MM.1S (cell line): ENCODE measurements at regions not wholly inside any gene's neighbourhood (a gene's known extent, or its start where the extent isn't known, plus 50 kb on each side); places are given as distances from the start of the nearest gene placed in this dataset.

ENCODE experiments used
- EZH2phosphoT487 ChIP-seq: fragments of 300-600 bp; sonication (generic); IDR thresholded peaks from 2 replicates; pipeline ENCODE4 v1.6.1; 2018; ENCODE audit warnings: antibody characterized with exemption, low read length
- TF ChIP-seq, protein P1 (sequence below): fragments of 300-600 bp; sonication (generic); IDR thresholded peaks from 2 replicates; pipeline ENCODE4 v1.5.1; 2016; ENCODE audit warnings: antibody characterized with exemption, low read length, mixed read lengths

DNA sequence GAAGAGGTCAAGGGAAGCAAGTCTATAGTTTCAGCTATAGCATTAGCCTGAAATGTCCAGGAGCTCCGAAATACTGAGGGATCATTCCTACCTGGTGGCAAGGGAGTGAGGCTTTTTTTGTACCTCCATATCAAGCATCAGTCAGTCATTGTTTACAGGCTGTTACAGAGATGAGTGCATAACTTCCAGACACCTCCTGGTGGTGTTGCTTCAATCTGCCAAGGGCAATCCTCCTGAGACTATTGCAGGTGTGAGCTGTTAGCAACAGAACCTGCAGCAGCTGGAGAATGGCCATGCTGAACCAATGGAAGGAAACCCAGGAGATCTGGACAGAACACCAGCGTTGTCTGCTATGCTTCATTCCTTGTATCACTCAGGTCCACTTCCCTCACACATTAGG is 80.0 kb upstream of the SLC8A3 start:
- TF ChIP-seq, protein P1, sequence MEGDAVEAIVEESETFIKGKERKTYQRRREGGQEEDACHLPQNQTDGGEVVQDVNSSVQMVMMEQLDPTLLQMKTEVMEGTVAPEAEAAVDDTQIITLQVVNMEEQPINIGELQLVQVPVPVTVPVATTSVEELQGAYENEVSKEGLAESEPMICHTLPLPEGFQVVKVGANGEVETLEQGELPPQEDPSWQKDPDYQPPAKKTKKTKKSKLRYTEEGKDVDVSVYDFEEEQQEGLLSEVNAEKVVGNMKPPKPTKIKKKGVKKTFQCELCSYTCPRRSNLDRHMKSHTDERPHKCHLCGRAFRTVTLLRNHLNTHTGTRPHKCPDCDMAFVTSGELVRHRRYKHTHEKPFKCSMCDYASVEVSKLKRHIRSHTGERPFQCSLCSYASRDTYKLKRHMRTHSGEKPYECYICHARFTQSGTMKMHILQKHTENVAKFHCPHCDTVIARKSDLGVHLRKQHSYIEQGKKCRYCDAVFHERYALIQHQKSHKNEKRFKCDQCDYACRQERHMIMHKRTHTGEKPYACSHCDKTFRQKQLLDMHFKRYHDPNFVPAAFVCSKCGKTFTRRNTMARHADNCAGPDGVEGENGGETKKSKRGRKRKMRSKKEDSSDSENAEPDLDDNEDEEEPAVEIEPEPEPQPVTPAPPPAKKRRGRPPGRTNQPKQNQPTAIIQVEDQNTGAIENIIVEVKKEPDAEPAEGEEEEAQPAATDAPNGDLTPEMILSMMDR: no peak
- TF ChIP-seq EZH2phosphoT487: no peak
